Neutrophil (primary cell): ENCODE measurements at regions not wholly inside any gene's neighbourhood (a gene's known extent, or its start where the extent isn't known, plus 50 kb on each side); places are given as distances from the start of the nearest gene placed in this dataset.

ENCODE experiments used
- H3K27ac ChIP-seq: fragments of 200-600 bp; sonication (generic); 2 replicates; pipeline ENCODE4 v1.5.1; 2016; ENCODE audit warnings: mild to moderate bottlenecking, moderate library complexity
- H3K27me3 ChIP-seq: fragments of 200-600 bp; sonication (generic); 2 replicates; pipeline ENCODE4 v1.6.0; 2016; ENCODE audit warnings: mild to moderate bottlenecking
- H3K36me3 ChIP-seq: fragments of 200-600 bp; sonication (generic); 2 replicates; pipeline ENCODE4 v1.5.1; 2017
- H3K4me1 ChIP-seq, 2 experiments: fragments of 200-600 bp in 1 of 2; sonication (generic) in 1 of 2; 1 replicate in 1 of 2; 2 replicates in 1 of 2; pipeline versions ENCODE4 v1.5.1 to v1.6.1; 2013 to 2016; ENCODE audit warnings: low read depth in 1 of 2, low read length in 1 of 2, mild to moderate bottlenecking in 1 of 2, moderate library complexity in 1 of 2; ENCODE audit not compliant: control insufficient read depth in 1 of 2, insufficient read depth in 1 of 2
- H3K4me3 ChIP-seq, 2 experiments: fragments of 200-600 bp in 1 of 2; sonication (generic) in 1 of 2; 1 replicate in 1 of 2; 2 replicates in 1 of 2; pipeline ENCODE4 v1.5.1; 2013 to 2016; ENCODE audit warnings: low read depth in 1 of 2, low read length in 1 of 2, mild to moderate bottlenecking in 1 of 2, moderate library complexity in 1 of 2
- H3K9me3 ChIP-seq: fragments of 200-600 bp; sonication (generic); 2 replicates; pipeline ENCODE4 v1.5.1; 2016
- CTCF ChIP-seq: fragments of 200-600 bp; sonication (generic); IDR thresholded peaks from 2 replicates; pipeline ENCODE4 v1.5.1; 2016; ENCODE audit warnings: antibody characterized with exemption

- no peaks in the 10 kb centered on the region for H3K4me1 ChIP-seq
- no peaks in the 10 kb centered on the region for H3K9me3 ChIP-seq
- no peak for TF ChIP-seq CTCF
- no peak overlapping the region for H3K4me3 ChIP-seq
- no peak overlapping the region for H3K27ac ChIP-seq
- peaks cover 23% of the 10 kb centered on the region for H3K27me3 ChIP-seq
- no peaks in the 10 kb centered on the region for H3K36me3 ChIP-seq
These were observed 81.6 kb upstream of the RNF32 start for GRCh38 chr7:156559001-156559400.

- Histone ChIP-seq H3K4me1 (no peaks in the 10 kb centered on the region), H3K36me3 (no peaks in the 10 kb centered on the region), H3K9me3 (no peaks in the 10 kb centered on the region), H3K27me3 (peaks cover 23% of the 10 kb centered on the region), H3K4me3 (no peak overlapping the region), H3K27ac (no peak overlapping the region)
- TF ChIP-seq CTCF: no peak
These were observed 82.4 kb upstream of the RNF32 start for GRCh38 chr7:156558198-156558597.

GRCh38 chr7:156556083-156556482 lies 84.5 kb upstream of the RNF32 start:
- no peak for TF ChIP-seq CTCF
- H3K4me1 ChIP-seq: no peaks in the 10 kb centered on the region
- H3K9me3 ChIP-seq: no peaks in the 10 kb centered on the region
- H3K4me3 ChIP-seq: no peak overlapping the region
- no peak overlapping the region for H3K27ac ChIP-seq
- peaks cover 11% of the 10 kb centered on the region for H3K27me3 ChIP-seq
- H3K36me3 ChIP-seq: no peaks in the 10 kb centered on the region

DNA sequence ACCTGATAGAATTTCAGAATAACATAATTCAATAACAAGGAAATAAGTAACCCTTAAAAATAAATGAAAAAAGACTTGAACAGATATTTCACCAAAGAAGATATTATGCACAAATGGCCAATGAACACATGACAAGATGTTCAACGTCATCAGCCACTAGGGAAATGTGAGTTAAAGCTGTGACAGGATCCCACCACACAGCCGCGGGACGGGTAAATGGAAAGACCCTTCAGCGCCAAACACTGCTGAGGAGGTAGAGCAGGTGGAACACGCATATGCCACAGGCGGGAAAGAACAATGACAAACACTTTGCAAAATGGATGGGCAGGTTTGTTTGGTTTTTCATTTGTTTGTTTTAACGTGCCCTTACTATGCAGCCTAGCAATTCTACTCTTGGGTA lies 86.1 kb upstream of the RNF32 start:
- TF ChIP-seq CTCF: no peak
- H3K4me1 ChIP-seq: no peaks in the 10 kb centered on the region
- H3K36me3 ChIP-seq: no peaks in the 10 kb centered on the region
- no peak overlapping the region for H3K4me3 ChIP-seq
- H3K27me3 ChIP-seq: no peaks in the 10 kb centered on the region
- no peak overlapping the region for H3K27ac ChIP-seq
- no peaks in the 10 kb centered on the region for H3K9me3 ChIP-seq

DNA sequence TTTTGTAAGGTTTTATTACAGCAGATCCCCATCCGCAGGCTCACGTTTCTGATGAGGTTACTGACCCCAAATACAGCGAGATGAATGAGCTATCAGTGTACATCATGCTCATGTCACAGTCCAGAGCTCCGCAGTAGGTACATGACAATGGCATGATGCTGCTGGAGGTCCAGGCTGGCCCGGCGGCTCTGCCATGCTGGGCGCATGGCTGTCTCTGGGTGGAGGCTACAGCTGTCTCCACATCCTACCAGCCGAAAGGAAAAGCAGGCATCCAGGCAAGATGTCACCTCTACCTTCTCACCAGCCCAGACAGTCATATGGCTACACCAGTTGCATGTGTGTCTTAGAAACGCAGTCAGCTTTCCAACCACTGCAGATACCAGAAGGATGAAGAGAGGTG lies 90.9 kb upstream of the RNF32 start:
- Histone ChIP-seq H3K27me3 (no peaks in the 10 kb centered on the region), H3K4me1 (no peaks in the 10 kb centered on the region), H3K36me3 (no peaks in the 10 kb centered on the region), H3K27ac (no peak overlapping the region), H3K4me3 (no peak overlapping the region), H3K9me3 (no peaks in the 10 kb centered on the region)
- no peak for TF ChIP-seq CTCF
